NT2/D1 (cell line): ENCODE measurements at regions not wholly inside any gene's neighbourhood (a gene's known extent, or its start where the extent isn't known, plus 50 kb on each side); places are given as distances from the start of the nearest gene placed in this dataset.
"Not testable (repeated sequence)": the region's sequence is repeated elsewhere in the genome, so short reads cannot be mapped to it uniquely, and the experiment has no call there.

ENCODE experiments used
- DNase-seq: peaks from one replicate; pipeline ENCODE4 v3.0.0-alpha.2; 2011; ENCODE audit warnings: low read depth, low spot score
- H3K27me3 ChIP-seq: 2 replicates; pipeline ENCODE4 v1.6.0; 2011; ENCODE audit warnings: mild to moderate bottlenecking; ENCODE audit not compliant: insufficient read length, insufficient read depth
- H3K36me3 ChIP-seq: 2 replicates; pipeline ENCODE4 v1.6.1; 2011; ENCODE audit warnings: mild to moderate bottlenecking, low read length, mixed read lengths; ENCODE audit not compliant: insufficient read depth, insufficient read length
- H3K4me1 ChIP-seq: 2 replicates; pipeline ENCODE4 v1.5.1; 2011; ENCODE audit not compliant: insufficient read depth, insufficient read length
- H3K4me3 ChIP-seq: 2 replicates; pipeline ENCODE4 v1.5.1; 2011; ENCODE audit warnings: low read depth; ENCODE audit not compliant: insufficient read length
- H3K9ac ChIP-seq: 2 replicates; pipeline ENCODE4 v1.6.0; 2011; ENCODE audit warnings: low read depth; ENCODE audit not compliant: insufficient read length
- H3K9me3 ChIP-seq: 2 replicates; pipeline ENCODE4 v1.5.1; 2011; ENCODE audit warnings: mild to moderate bottlenecking, low read length; ENCODE audit not compliant: insufficient read depth
- SUZ12 ChIP-seq: IDR thresholded peaks from 2 replicates; pipeline ENCODE4 v1.6.1; 2011; ENCODE audit not compliant: insufficient read length, insufficient read depth; ENCODE audit errors: extremely low read depth
- YY1 ChIP-seq: IDR thresholded peaks from 2 replicates; pipeline ENCODE4 v1.6.1; 2011; ENCODE audit not compliant: insufficient read length, insufficient read depth
- ZNF274 ChIP-seq: IDR thresholded peaks from 2 replicates; pipeline ENCODE4 v1.6.1; 2011; ENCODE audit warnings: mild to moderate bottlenecking, low read depth, low read length

DNA sequence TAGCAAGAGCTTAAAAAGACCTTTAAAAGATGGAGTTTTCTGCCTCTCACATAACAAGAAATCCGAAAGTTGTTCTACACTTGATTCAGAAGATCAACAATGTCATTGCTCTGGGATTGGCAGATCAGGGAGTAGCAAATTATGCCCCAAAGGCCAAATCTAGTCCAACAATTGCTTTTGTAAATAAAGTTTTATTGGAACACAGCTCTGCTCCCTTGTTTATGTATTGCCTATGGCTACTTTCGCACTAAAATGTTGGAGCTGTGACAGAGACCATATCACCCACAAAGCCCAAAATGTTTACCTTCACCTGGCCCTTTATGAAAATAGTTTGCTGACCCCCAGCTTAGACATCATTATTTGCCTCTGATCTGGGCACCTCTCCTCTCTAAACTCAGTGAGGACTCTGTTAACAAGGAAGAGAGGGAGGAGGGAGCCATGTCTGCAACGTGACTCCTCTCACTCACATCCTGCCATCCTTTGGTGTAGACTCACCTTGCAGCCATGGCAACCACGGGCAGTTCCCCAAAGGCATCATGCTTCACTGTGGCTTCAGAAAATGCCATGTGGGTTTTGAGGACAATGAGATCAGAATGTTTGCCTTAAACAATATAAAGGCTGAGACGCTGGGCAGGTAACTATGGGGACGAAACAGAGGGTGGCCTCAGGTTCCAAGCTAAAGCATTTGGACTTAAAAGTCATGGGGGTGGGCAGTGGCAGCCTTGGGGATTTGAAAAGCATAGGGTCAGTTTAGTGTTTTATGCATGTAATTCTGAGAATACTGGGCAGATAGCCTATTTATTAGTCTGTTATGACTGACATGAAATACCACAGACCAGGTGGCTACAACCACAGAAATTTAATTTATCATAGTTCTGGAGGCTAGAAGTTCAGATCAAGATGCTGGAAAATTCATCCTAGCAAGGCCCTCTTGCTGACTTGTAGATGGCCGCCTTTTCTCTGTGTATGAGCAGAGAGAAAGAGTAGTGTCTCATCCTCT, 149.7 kb upstream of the TNFAIP3 start:
- no peak overlapping the region for H3K4me3 ChIP-seq
- no peaks in the 10 kb centered on the region for H3K9me3 ChIP-seq
- no peak overlapping the region for H3K9ac ChIP-seq
- no peak for DNase-seq
- no peaks in the 10 kb centered on the region for H3K36me3 ChIP-seq
- no peaks in the 10 kb centered on the region for H3K27me3 ChIP-seq
- TF ChIP-seq YY1 = no peak
- H3K4me1 ChIP-seq = no peaks in the 10 kb centered on the region

GRCh38 chr6:137718903-137719302, 148.2 kb upstream of the TNFAIP3 start:
- H3K36me3 ChIP-seq, H3K27me3 ChIP-seq, H3K4me1 ChIP-seq, DNase-seq, H3K9ac ChIP-seq, H3K4me3 ChIP-seq, H3K9me3 ChIP-seq: not testable (repeated sequence)

DNA sequence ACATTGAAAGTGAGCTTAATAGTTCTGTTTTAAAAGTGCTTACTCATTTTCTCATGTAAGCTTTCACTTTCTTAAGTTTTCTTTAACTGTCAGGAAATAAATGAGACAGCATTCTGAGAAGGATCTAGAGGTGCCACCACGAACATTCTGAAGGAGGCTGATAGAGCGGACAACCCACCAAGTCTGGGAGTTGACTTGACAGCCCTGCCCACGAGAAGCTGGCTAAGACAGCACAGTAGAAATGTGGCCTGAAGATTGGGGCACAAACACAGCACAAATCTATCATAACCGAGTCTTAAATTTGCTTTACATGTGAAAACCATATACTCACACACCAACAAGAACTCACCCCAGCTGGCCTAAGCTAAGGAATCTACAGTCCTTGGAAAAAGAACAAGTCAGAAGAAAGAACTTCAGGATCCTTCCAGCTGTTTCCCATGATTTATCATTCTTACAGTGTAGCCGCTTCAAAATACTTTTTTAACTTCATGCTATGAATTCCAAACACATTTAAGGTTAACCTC, 144.2 kb upstream of the TNFAIP3 start:
- H3K4me1 ChIP-seq = no peaks in the 10 kb centered on the region
- H3K36me3 ChIP-seq = no peaks in the 10 kb centered on the region
- H3K9ac ChIP-seq = no peak overlapping the region
- no peak for DNase-seq
- no peaks in the 10 kb centered on the region for H3K9me3 ChIP-seq
- H3K27me3 ChIP-seq = no peaks in the 10 kb centered on the region
- no peak for TF ChIP-seq YY1
- no peak for TF ChIP-seq SUZ12
- TF ChIP-seq ZNF274 = no peak
- no peak overlapping the region for H3K4me3 ChIP-seq

GRCh38 chr6:137723273-137724017, 143.6 kb upstream of the TNFAIP3 start:
- H3K36me3 ChIP-seq = no peaks in the 10 kb centered on the region
- H3K9me3 ChIP-seq = no peaks in the 10 kb centered on the region
- no peak for DNase-seq
- no peak overlapping the region for H3K4me3 ChIP-seq
- H3K9ac ChIP-seq = no peak overlapping the region
- no peaks in the 10 kb centered on the region for H3K4me1 ChIP-seq
- TF ChIP-seq ZNF274 (no peak), YY1 (no peak), SUZ12 (no peak)
- no peaks in the 10 kb centered on the region for H3K27me3 ChIP-seq

GRCh38 chr6:137724018-137724403, 143.0 kb upstream of the TNFAIP3 start:
- H3K27me3 ChIP-seq = no peaks in the 10 kb centered on the region
- TF ChIP-seq SUZ12 (no peak), ZNF274 (no peak), YY1 (no peak)
- no peaks in the 10 kb centered on the region for H3K9me3 ChIP-seq
- H3K9ac ChIP-seq = no peak overlapping the region
- no peaks in the 10 kb centered on the region for H3K4me1 ChIP-seq
- DNase-seq = no peak
- no peaks in the 10 kb centered on the region for H3K36me3 ChIP-seq
- H3K4me3 ChIP-seq = no peak overlapping the region

DNA sequence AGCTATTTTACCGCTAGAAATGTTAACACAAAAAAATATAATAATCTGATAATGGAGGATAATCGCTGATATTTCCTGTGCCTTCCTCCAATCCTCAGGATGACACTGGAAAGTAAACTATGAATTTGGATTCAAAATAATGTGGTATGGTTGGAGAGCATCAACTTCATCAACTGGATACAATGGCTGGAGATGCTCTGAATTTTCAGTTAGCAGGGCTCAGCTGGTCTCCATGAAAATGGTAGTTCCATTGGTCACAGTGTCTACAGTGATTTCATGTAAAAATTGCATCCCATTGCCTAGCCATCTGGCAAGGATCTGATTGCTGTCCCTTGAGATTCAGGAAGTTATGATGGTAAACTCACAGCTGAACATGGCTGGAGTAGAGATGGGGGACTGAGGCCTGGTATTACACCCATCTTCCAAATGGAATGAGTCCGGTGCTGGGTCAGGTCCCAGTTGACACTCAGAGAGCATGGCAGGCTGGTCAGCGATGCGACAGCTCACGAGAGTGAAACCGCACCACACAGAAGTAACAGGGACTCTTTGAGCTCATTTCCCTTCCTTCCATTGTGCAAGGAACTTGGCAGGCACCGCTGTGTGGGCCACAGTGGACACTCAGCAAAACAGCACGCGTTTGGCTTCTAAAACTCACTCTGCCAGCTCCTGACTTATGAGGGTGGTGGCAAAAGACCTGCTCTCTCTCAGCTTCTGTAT, 142.4 kb upstream of the TNFAIP3 start:
- Histone ChIP-seq H3K4me3 (no peak overlapping the region), H3K36me3 (no peaks in the 10 kb centered on the region), H3K27me3 (no peaks in the 10 kb centered on the region), H3K4me1 (no peaks in the 10 kb centered on the region), H3K9ac (no peak overlapping the region), H3K9me3 (no peaks in the 10 kb centered on the region)
- DNase-seq = no peak
- TF ChIP-seq ZNF274 = no peak
- TF ChIP-seq YY1 = no peak
- no peak for TF ChIP-seq SUZ12

DNA sequence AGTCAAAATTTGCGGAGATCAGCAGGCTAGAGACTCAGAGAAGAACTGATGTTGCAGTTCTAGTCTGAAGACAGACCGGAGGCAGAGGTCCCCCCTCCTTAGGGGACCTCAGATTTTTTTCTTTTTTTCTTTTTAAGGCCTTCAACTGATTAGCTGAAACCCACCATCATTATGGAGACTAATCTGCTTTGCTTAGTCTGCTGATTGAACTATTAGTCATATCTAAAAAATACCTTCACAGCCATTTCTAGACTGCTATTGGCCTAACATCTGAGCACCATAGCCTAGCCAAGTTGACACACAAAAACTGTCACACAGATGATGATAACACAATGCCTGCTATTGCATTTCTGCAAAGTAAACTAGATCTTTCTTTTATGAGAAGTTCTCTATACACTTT, 141.1 kb upstream of the TNFAIP3 start:
- Histone ChIP-seq H3K4me1 (no peaks in the 10 kb centered on the region), H3K9ac (no peak overlapping the region), H3K4me3 (no peak overlapping the region), H3K9me3 (no peaks in the 10 kb centered on the region), H3K27me3 (no peaks in the 10 kb centered on the region), H3K36me3 (no peaks in the 10 kb centered on the region)
- no peak for TF ChIP-seq ZNF274
- no peak for TF ChIP-seq YY1
- TF ChIP-seq SUZ12 = no peak
- no peak for DNase-seq
